ENCODE measurements at regions not wholly inside any gene's neighbourhood (a gene's known extent, or its start where the extent isn't known, plus 50 kb on each side); places are given as distances from the start of the nearest gene placed in this dataset.

DNA sequence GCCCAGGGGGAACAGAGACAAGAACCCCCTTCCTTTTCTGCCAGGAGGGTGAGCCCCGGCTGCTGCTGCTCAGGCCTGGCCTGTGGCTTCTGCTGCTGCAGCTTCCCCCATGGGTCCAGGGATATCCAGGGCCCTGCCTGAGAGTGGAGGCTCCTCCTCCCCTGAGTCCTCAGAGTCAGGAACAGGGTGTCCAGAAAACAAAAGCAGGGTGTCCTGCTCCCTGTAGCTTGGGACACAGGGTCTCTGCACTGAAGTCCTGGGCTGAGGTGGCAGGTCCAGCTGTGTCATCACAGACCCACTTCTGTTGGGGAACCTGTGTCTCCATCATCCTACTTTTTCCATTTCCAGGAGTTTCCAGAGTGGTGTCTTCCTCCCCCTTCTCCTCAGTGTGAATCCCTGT lies 76.1 kb downstream of the ZNF280B start:
- no peaks in the 10 kb centered on the region for H3K36me3 ChIP-seq (ENCODE audit: control insufficient read depth, insufficient read depth, low read length)
- no peaks in the 10 kb centered on the region for H3K4me1 ChIP-seq (ENCODE audit: control insufficient read depth, extremely low read depth, insufficient read depth, low read length)
- TF ChIP-seq, protein P1, sequence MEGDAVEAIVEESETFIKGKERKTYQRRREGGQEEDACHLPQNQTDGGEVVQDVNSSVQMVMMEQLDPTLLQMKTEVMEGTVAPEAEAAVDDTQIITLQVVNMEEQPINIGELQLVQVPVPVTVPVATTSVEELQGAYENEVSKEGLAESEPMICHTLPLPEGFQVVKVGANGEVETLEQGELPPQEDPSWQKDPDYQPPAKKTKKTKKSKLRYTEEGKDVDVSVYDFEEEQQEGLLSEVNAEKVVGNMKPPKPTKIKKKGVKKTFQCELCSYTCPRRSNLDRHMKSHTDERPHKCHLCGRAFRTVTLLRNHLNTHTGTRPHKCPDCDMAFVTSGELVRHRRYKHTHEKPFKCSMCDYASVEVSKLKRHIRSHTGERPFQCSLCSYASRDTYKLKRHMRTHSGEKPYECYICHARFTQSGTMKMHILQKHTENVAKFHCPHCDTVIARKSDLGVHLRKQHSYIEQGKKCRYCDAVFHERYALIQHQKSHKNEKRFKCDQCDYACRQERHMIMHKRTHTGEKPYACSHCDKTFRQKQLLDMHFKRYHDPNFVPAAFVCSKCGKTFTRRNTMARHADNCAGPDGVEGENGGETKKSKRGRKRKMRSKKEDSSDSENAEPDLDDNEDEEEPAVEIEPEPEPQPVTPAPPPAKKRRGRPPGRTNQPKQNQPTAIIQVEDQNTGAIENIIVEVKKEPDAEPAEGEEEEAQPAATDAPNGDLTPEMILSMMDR (conservative IDR thresholded peaks at IDR 0.05 in 1 of 2, IDR thresholded peaks at IDR 0.05 in 1 of 2; ENCODE audit: low read depth in 1 of 2, low read length in 2 of 2) = no peak
- TF ChIP-seq EZH2 (IDR thresholded peaks at IDR 0.05; ENCODE audit: low read length, missing control alignments) = no peak
- no peaks in the 10 kb centered on the region for H3K27me3 ChIP-seq (ENCODE audit: control insufficient read depth, insufficient read depth, low read length)
- no peak overlapping the region for H3K4me2 ChIP-seq (ENCODE audit: extremely low read depth, insufficient read depth, low read length)
- H3K9ac ChIP-seq (ENCODE audit: insufficient read depth, low read length) = no peak overlapping the region
- no peaks in the 10 kb centered on the region for H4K20me1 ChIP-seq (ENCODE audit: control insufficient read depth, extremely low read depth, insufficient read depth, low read length)
- no peaks in the 10 kb centered on the region for H3K9me3 ChIP-seq (ENCODE audit: control insufficient read depth, insufficient read depth, low read depth, low read length)
- no peaks in the 10 kb centered on the region for H3K79me2 ChIP-seq (ENCODE audit: control insufficient read depth, insufficient read depth, low read length)
- DNase-seq (ENCODE audit: low read depth in 2 of 2) = no peak
- H3K4me3 ChIP-seq (replicated peaks in 1 of 4; ENCODE audit: control extremely low read depth in 1 of 4, insufficient read depth in 1 of 4, low read depth in 3 of 4, low read length in 4 of 4) = no peak overlapping the region
- no peak overlapping the region for H3K27ac ChIP-seq (ENCODE audit: insufficient read depth, low read length)
- H2AFZ ChIP-seq (ENCODE audit: low read length) = no peak overlapping the region

- Histone ChIP-seq H3K9me3 (ENCODE audit: control insufficient read depth, insufficient read depth, low read depth, low read length) (no peaks in the 10 kb centered on the region), H2AFZ (ENCODE audit: low read length) (no peak overlapping the region), H3K27me3 (ENCODE audit: control insufficient read depth, insufficient read depth, low read length) (no peaks in the 10 kb centered on the region), H3K4me3 (replicated peaks in 1 of 4; ENCODE audit: control extremely low read depth in 1 of 4, insufficient read depth in 1 of 4, low read depth in 3 of 4, low read length in 4 of 4) (no peak overlapping the region), H3K36me3 (ENCODE audit: control insufficient read depth, insufficient read depth, low read length) (no peaks in the 10 kb centered on the region), H4K20me1 (ENCODE audit: control insufficient read depth, extremely low read depth, insufficient read depth, low read length) (no peaks in the 10 kb centered on the region), H3K9ac (ENCODE audit: insufficient read depth, low read length) (no peak overlapping the region), H3K4me2 (ENCODE audit: extremely low read depth, insufficient read depth, low read length) (no peak overlapping the region), H3K4me1 (ENCODE audit: control insufficient read depth, extremely low read depth, insufficient read depth, low read length) (no peaks in the 10 kb centered on the region), H3K27ac (ENCODE audit: insufficient read depth, low read length) (no peak overlapping the region), H3K79me2 (ENCODE audit: control insufficient read depth, insufficient read depth, low read length) (no peaks in the 10 kb centered on the region)
- no peak for DNase-seq (ENCODE audit: low read depth in 2 of 2)
- TF ChIP-seq EZH2 (IDR thresholded peaks at IDR 0.05; ENCODE audit: low read length, missing control alignments) = no peak
- TF ChIP-seq, protein P1 (conservative IDR thresholded peaks at IDR 0.05 in 1 of 2, IDR thresholded peaks at IDR 0.05 in 1 of 2; ENCODE audit: low read depth in 1 of 2, low read length in 2 of 2) = no peak
Observed at GRCh38 chr22:22432937-22433336, 75.6 kb downstream of the ZNF280B start.

GRCh38 chr22:22433770-22434169 lies 74.8 kb downstream of the ZNF280B start:
- no peak overlapping the region for H3K9ac ChIP-seq (ENCODE audit: insufficient read depth, low read length)
- H3K36me3 ChIP-seq (ENCODE audit: control insufficient read depth, insufficient read depth, low read length) = no peaks in the 10 kb centered on the region
- H3K27me3 ChIP-seq (ENCODE audit: control insufficient read depth, insufficient read depth, low read length) = no peaks in the 10 kb centered on the region
- no peaks in the 10 kb centered on the region for H3K79me2 ChIP-seq (ENCODE audit: control insufficient read depth, insufficient read depth, low read length)
- H3K27ac ChIP-seq (ENCODE audit: insufficient read depth, low read length) = no peak overlapping the region
- TF ChIP-seq EZH2 (IDR thresholded peaks at IDR 0.05; ENCODE audit: low read length, missing control alignments) = no peak
- TF ChIP-seq, protein P1 (conservative IDR thresholded peaks at IDR 0.05 in 1 of 2, IDR thresholded peaks at IDR 0.05 in 1 of 2; ENCODE audit: low read depth in 1 of 2, low read length in 2 of 2) = no peak
- H3K4me3 ChIP-seq (replicated peaks in 1 of 4; ENCODE audit: control extremely low read depth in 1 of 4, insufficient read depth in 1 of 4, low read depth in 3 of 4, low read length in 4 of 4) = no peak overlapping the region
- H3K4me1 ChIP-seq (ENCODE audit: control insufficient read depth, extremely low read depth, insufficient read depth, low read length) = no peaks in the 10 kb centered on the region
- no peak for DNase-seq (ENCODE audit: low read depth in 2 of 2)
- H3K9me3 ChIP-seq (ENCODE audit: control insufficient read depth, insufficient read depth, low read depth, low read length) = no peaks in the 10 kb centered on the region
- no peak overlapping the region for H2AFZ ChIP-seq (ENCODE audit: low read length)
- H4K20me1 ChIP-seq (ENCODE audit: control insufficient read depth, extremely low read depth, insufficient read depth, low read length) = no peaks in the 10 kb centered on the region
- H3K4me2 ChIP-seq (ENCODE audit: extremely low read depth, insufficient read depth, low read length) = no peak overlapping the region

All from fibroblast of lung (primary cell).